ENCODE measurements at regions not wholly inside any gene's neighbourhood (a gene's known extent, or its start where the extent isn't known, plus 50 kb on each side); places are given as distances from the start of the nearest gene placed in this dataset.

DNA sequence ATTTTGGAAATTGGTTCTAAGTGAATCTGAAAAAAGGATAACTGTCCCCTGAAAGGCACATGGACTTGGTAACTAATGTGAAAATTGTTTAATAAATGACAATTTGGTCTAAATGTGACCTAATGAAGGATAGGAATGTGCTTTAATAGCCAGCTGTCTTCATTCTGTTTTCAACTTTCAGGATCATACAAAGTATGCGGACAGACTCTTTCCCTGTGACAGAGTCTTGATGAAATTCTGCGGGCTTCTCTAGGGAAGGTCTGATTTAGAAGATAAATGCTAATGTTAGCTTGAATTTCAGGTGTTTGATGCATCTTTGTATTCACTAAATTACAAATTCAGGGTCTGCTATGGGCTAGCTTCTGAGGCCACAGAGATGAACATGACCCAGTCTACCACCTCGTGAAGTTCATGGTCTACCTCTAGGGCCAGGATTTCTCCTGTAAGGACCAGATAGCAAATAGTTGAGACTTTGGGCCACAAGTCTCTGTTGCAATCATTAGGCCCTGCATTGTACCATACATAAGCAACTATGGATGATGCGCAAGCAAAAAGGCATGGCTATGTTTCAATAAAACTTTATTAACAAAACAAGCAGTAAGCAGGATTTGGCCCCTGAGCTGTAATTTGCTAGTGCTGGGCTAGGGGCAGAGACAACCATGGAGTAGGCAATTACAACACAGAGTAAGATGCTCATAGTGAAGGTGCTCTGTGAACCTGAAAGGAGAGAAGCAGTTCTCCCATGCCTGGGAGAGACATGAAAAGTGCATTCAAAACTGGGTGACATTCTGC lies 368.6 kb downstream of the INHBA start:
- TF ChIP-seq, protein P1, sequence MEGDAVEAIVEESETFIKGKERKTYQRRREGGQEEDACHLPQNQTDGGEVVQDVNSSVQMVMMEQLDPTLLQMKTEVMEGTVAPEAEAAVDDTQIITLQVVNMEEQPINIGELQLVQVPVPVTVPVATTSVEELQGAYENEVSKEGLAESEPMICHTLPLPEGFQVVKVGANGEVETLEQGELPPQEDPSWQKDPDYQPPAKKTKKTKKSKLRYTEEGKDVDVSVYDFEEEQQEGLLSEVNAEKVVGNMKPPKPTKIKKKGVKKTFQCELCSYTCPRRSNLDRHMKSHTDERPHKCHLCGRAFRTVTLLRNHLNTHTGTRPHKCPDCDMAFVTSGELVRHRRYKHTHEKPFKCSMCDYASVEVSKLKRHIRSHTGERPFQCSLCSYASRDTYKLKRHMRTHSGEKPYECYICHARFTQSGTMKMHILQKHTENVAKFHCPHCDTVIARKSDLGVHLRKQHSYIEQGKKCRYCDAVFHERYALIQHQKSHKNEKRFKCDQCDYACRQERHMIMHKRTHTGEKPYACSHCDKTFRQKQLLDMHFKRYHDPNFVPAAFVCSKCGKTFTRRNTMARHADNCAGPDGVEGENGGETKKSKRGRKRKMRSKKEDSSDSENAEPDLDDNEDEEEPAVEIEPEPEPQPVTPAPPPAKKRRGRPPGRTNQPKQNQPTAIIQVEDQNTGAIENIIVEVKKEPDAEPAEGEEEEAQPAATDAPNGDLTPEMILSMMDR (conservative IDR thresholded peaks at IDR 0.05; ENCODE audit: low read length) = no peak
- TF ChIP-seq EZH2phosphoT487 (IDR thresholded peaks at IDR 0.05; ENCODE audit: borderline replicate concordance) = no peak
